ENCODE measurements at regions not wholly inside any gene's neighbourhood (a gene's known extent, or its start where the extent isn't known, plus 50 kb on each side); places are given as distances from the start of the nearest gene placed in this dataset.

GRCh38 chr12:111242184-111242583 lies 126.7 kb downstream of the PHETA1 start:
- Histone ChIP-seq H3K4me1 (replicated peaks in 1 of 4; ENCODE audit: control insufficient read depth in 3 of 4, insufficient read depth in 4 of 4, low read length in 3 of 4) (no peaks in the 10 kb centered on the region), H3K4ac (replicated peaks; ENCODE audit: insufficient read length, low read depth, low read length) (no peak overlapping the region), H3K14ac (ENCODE audit: insufficient read length) (no peak overlapping the region), H2BK120ac (replicated peaks; ENCODE audit: low read depth, low read length) (no peak overlapping the region), H3K4me2 (ENCODE audit: insufficient read depth in 1 of 2, low read depth in 2 of 2, low read length in 2 of 2) (no peak overlapping the region), H4K20me1 (replicated peaks in 1 of 2; ENCODE audit: control insufficient read depth in 1 of 2, insufficient read depth in 2 of 2, low read length in 2 of 2) (peaks cover 0 to 4% of the 10 kb centered on the region in 2 experiments), H3K79me1 (ENCODE audit: low read depth, low read length) (no peaks in the 10 kb centered on the region), H3K23me2 (ENCODE audit: low read depth, low read length) (no peaks in the 10 kb centered on the region), H3K9ac (replicated peaks in 1 of 4; ENCODE audit: extremely low read depth in 1 of 4, low read depth in 3 of 4, low read length in 3 of 4) (no peak overlapping the region), H2AK5ac (ENCODE audit: low read depth, low read length) (no peak overlapping the region), H2BK5ac (ENCODE audit: low read depth, low read length) (no peak overlapping the region), H3K56ac (replicated peaks; ENCODE audit: insufficient read length, low read depth, low read length) (no peak overlapping the region), H3K4me3 (ENCODE audit: extremely low read depth in 1 of 4, insufficient read depth in 2 of 4, low read depth in 3 of 4, low read length in 4 of 4) (no peak overlapping the region), H3K79me2 (ENCODE audit: control insufficient read depth in 1 of 2, insufficient read depth in 2 of 2, low read length in 2 of 2) (no peaks in the 10 kb centered on the region), H3K18ac (ENCODE audit: extremely low read depth, low read length) (no peak overlapping the region), H3K27me3 (replicated peaks in 1 of 4; ENCODE audit: control insufficient read depth in 3 of 4, extremely low read depth in 1 of 4, insufficient read depth in 3 of 4, low read length in 3 of 4) (no peaks in the 10 kb centered on the region; a peak in 1 of 7 replicates), H2AFZ (ENCODE audit: low read length) (no peak overlapping the region), H4K8ac (ENCODE audit: extremely low read depth, insufficient read depth, low read length) (no peak overlapping the region), H2BK20ac (ENCODE audit: low read length) (no peak overlapping the region), H2BK15ac (ENCODE audit: low read length) (no peak overlapping the region), H4K91ac (replicated peaks; ENCODE audit: insufficient read length, low read length) (no peak overlapping the region), H2BK12ac (ENCODE audit: low read depth, low read length) (no peak overlapping the region), H3K23ac (ENCODE audit: insufficient read length) (no peak overlapping the region), H4K5ac (ENCODE audit: insufficient read length, low read depth, low read length) (no peak overlapping the region), H3K36me3 (ENCODE audit: control insufficient read depth in 2 of 4, insufficient read depth in 4 of 4, low read length in 3 of 4) (no peaks in the 10 kb centered on the region), H3K9me3 (ENCODE audit: insufficient read depth in 2 of 2, low read depth in 1 of 2, low read length in 1 of 2) (peaks cover 5 to 7% of the 10 kb centered on the region in 2 experiments; a peak in 2 of 4 replicates), H3K27ac (ENCODE audit: low read depth, low read length) (no peak overlapping the region)
- no peak for TF ChIP-seq KDM4A (IDR thresholded peaks at IDR 0.05; ENCODE audit: low read depth, low read length, severe bottlenecking)
- no peak for TF ChIP-seq SP1 (IDR thresholded peaks at IDR 0.05; ENCODE audit: low read depth, low read length)
- no peak for TF ChIP-seq RXRA (IDR thresholded peaks at IDR 0.05; ENCODE audit: insufficient read depth, low read depth, low read length)
- TF ChIP-seq YY1 (IDR thresholded peaks at IDR 0.05; ENCODE audit: low read depth, low read length), result no peak
- 83% methylated on average over 7 of the region's 7 CpGs; no CpG with 5 or more reads in 1 of the 2 experiments for WGBS, 2 experiments (ENCODE audit: extremely low coverage in 1 of 2, insufficient coverage in 1 of 2, insufficient read length in 1 of 2, insufficient replicate concordance in 2 of 2, low coverage in 1 of 2, low lambda C conversion rate in 2 of 2, missing lambda C conversion rate in 1 of 2)
- FAIRE-seq (no peak), DNase-seq (ENCODE audit: low read depth in 1 of 2, low spot score in 2 of 2) (no peak)
- ChIA-PET POLR2A (ENCODE audit: partially characterized antibody) (no interaction called here), CTCF (ENCODE audit: partially characterized antibody) (interaction anchor here (2.7 kb wide), 1 partner anchor 30 kb away, joined by 11 read pairs; no protein-coding TSS in a partner anchor)
